GM12878 (cell line): ENCODE measurements at regions not wholly inside any gene's neighbourhood (a gene's known extent, or its start where the extent isn't known, plus 50 kb on each side); places are given as distances from the start of the nearest gene placed in this dataset.

Source experiments
- ATAC-seq: fragments of 200-7000 bp; cut with Tn5 transposase; 3 replicates; pipeline ENCODE4 v1.9.1; 2020; ENCODE audit warnings: mild to moderate bottlenecking, moderate library complexity
- BruUV-seq: library from RNA; stranded (reverse); fragments of 400-500 nt; replicated peaks from 2 replicates; lab custom pipeline; 2021; lab: Mats Ljungman, UMichigan
- CTCF ChIA-PET: fragments of 300-600 bp; sonication (Branson Sonifier 250); formaldehyde crosslinking; extraction: SDS; loops from one replicate; lab custom pipeline; 2021; ENCODE audit warnings: inconsistent platforms; lab: Yijun Ruan, JAX
- POLR2A ChIA-PET: fragments of 350-600 bp; formaldehyde crosslinking; extraction: SDS; loops from one replicate; lab custom pipeline; 2021; ENCODE audit warnings: inconsistent platforms; lab: Charles Lee
- RAD21 ChIA-PET: fragments of 300-600 bp; sonication (Branson Sonifier 250); formaldehyde crosslinking; loops from one replicate; lab custom pipeline; 2023; ENCODE audit warnings: antibody characterized with exemption; ENCODE audit not compliant: unreplicated experiment; lab: Charles Lee
- SMC1A ChIA-PET: fragments of 300-600 bp; sonication (Branson Sonifier 250); formaldehyde crosslinking; loops from one replicate; lab custom pipeline; 2023; ENCODE audit not compliant: unreplicated experiment, uncharacterized antibody; lab: Charles Lee
- DNase-seq: peaks from one replicate; pipeline ENCODE4 v3.0.0-alpha.2; 2011; ENCODE audit warnings: low read depth, low spot score
- FAIRE-seq: peaks from 3 replicates; lab custom pipeline; 2011; peaks lifted over from hg19 to GRCh38; lab: Jason Lieb, UNC
- H2AFZ ChIP-seq: 2 replicates; pipeline ENCODE4 v1.6.0; 2011; ENCODE audit warnings: low read depth, low read length, control low read depth; ENCODE audit not compliant: control insufficient read depth
- H3K27ac ChIP-seq: 2 replicates; pipeline ENCODE4 v1.5.1; 2011; ENCODE audit warnings: control low read depth; ENCODE audit not compliant: control insufficient read depth, insufficient read depth
- H3K27me3 ChIP-seq, 2 experiments: replicated peaks in 1 of 2; 2 replicates each; pipeline versions ENCODE4 v1.6.0 to v1.6.1; 2011; ENCODE audit warnings: low read length in 1 of 2; ENCODE audit not compliant: control insufficient read depth in 2 of 2, insufficient read depth in 2 of 2
- H3K36me3 ChIP-seq, 2 experiments: 2 replicates each; pipeline ENCODE4 v1.5.1; 2011; ENCODE audit warnings: low read length in 1 of 2; ENCODE audit not compliant: control insufficient read depth in 2 of 2, insufficient read depth in 2 of 2
- H3K4me1 ChIP-seq: 2 replicates; pipeline ENCODE4 v1.6.1; 2011; ENCODE audit warnings: mild to moderate bottlenecking, low read length, moderate library complexity, mixed read lengths; ENCODE audit not compliant: control insufficient read depth, insufficient read depth
- H3K4me2 ChIP-seq: 2 replicates; pipeline ENCODE4 v1.6.0; 2011; ENCODE audit warnings: control low read depth; ENCODE audit not compliant: control insufficient read depth, insufficient read depth
- H3K4me3 ChIP-seq: fragments of 200-600 bp; sonication (generic); 2 replicates; pipeline ENCODE4 v1.5.1; 2016
- H3K79me2 ChIP-seq: 2 replicates; pipeline ENCODE4 v1.6.0; 2011; ENCODE audit warnings: low read length; ENCODE audit not compliant: control insufficient read depth, insufficient read depth
- H3K9ac ChIP-seq: 2 replicates; pipeline ENCODE4 v1.8.0; 2011; ENCODE audit warnings: low read length, control low read depth, mixed read lengths; ENCODE audit not compliant: control insufficient read depth, insufficient read depth
- H3K9me3 ChIP-seq: replicated peaks from 3 replicates; pipeline ENCODE4 v1.5.1; 2011; ENCODE audit warnings: mild to moderate bottlenecking, low read length; ENCODE audit not compliant: control insufficient read depth, insufficient read depth
- H4K20me1 ChIP-seq: 2 replicates; pipeline ENCODE4 v1.6.0; 2011; ENCODE audit not compliant: control insufficient read depth, insufficient read depth
- CEBPZ ChIP-seq: fragments of 150-350 bp; IDR thresholded peaks from 2 replicates; pipeline ENCODE4 v1.6.1; 2016; ENCODE audit warnings: low read depth, low read length
- CREM ChIP-seq: IDR thresholded peaks from 2 replicates; pipeline ENCODE4 v1.6.1; 2014; ENCODE audit warnings: antibody characterized with exemption, low read depth
- EZH2 ChIP-seq: IDR thresholded peaks from 2 replicates; pipeline ENCODE4 v1.6.1; 2012; ENCODE audit warnings: low read depth, mild to moderate bottlenecking, control low read depth, inconsistent platforms, low read length, borderline replicate concordance; ENCODE audit not compliant: control insufficient read depth
- MXI1 ChIP-seq: fragments of 150-350 bp; IDR thresholded peaks from 2 replicates; pipeline ENCODE4 v1.6.1; 2011; ENCODE audit warnings: low read depth, mild to moderate bottlenecking, inconsistent platforms, low read length, improper control_type of control experiment
- PAX5 ChIP-seq: IDR thresholded peaks from 2 replicates; pipeline ENCODE4 v1.6.1; 2011; ENCODE audit warnings: low read depth, low read length, borderline replicate concordance
- SRF ChIP-seq, 2 experiments: IDR thresholded peaks; 2 replicates each; pipeline ENCODE4 v1.6.1; 2011; ENCODE audit warnings: low read depth in 2 of 2, low read length in 2 of 2, mild to moderate bottlenecking in 1 of 2, moderate library complexity in 1 of 2
- STAT3 ChIP-seq: IDR thresholded peaks from 2 replicates; pipeline ENCODE4 v1.6.1; 2011; ENCODE audit warnings: low read depth, low read length, improper control_type of control experiment
- WGBS: methylation state at CpG from one replicate; pipeline ENCODE4 v1.1.6; 2016; ENCODE audit warnings: low lambda C conversion rate; ENCODE audit not compliant: insufficient replicate concordance, insufficient coverage; ENCODE audit errors: missing lambda C conversion rate; 5-methylcytosine and 5-hydroxymethylcytosine counted together
- in situ Hi-C: fragments of 300-500 bp; cut with MboI; formaldehyde crosslinking; loops from 9 replicates; pipeline ENCODE4 v1.14.3; 2018; ENCODE audit warnings: mixed read lengths
- intact Hi-C: fragments of 100-400 bp; cut with micrococcal nuclease; formaldehyde crosslinking; loops from one replicate; pipeline ENCODE4 v1.14.2; 2022; ENCODE audit not compliant: unreplicated experiment

GRCh38 chr3:193942516-193943055 is 193.4 kb upstream of the HES1 start:
- CTCF ChIA-PET: no interaction called here
- in situ Hi-C loops (no loop called here), intact Hi-C loops (no loop called here)
- no peaks in the 10 kb centered on the region for H3K9me3 ChIP-seq
- 56% methylated on average over 7 of the region's 9 CpGs for WGBS
- H3K9ac ChIP-seq: no peak overlapping the region
- no peak for FAIRE-seq
- H3K4me3 ChIP-seq: no peak overlapping the region
- POLR2A ChIA-PET: interaction anchor here (0.7 kb wide), 1 partner anchor 785 kb away, joined by 3 read pairs; no protein-coding TSS in a partner anchor
- DNase-seq: no peak
- RAD21 ChIA-PET: no interaction called here
- H2AFZ ChIP-seq: no peak overlapping the region
- BruUV-seq: no TSS peak
- H3K27me3 ChIP-seq: no peaks in the 10 kb centered on the region; a peak in 1 of 4 replicates
- H4K20me1 ChIP-seq: no peaks in the 10 kb centered on the region; the same call in 1 of the 2 replicates
- no peak for ATAC-seq
- H3K4me2 ChIP-seq: no peak overlapping the region
- SMC1A ChIA-PET: interaction anchor here (0.8 kb wide), 1 partner anchor 9 kb away, joined by 3 read pairs; no protein-coding TSS in a partner anchor
- no peak overlapping the region for H3K27ac ChIP-seq
- TF ChIP-seq STAT3 (no peak), EZH2 (no peak), CREM (no peak), CEBPZ (no peak), MXI1 (no peak), SRF (IDR thresholded peaks at IDR 0.05; ENCODE audit: low read depth in 2 of 2, low read length in 2 of 2) (no peak), PAX5 (no peak)
- H3K4me1 ChIP-seq: no peaks in the 10 kb centered on the region
- H3K36me3 ChIP-seq: no peaks in the 10 kb centered on the region
- no peaks in the 10 kb centered on the region for H3K79me2 ChIP-seq
